NCI-H82 treated with DMSO at 0.1 percent for 48 hours (cell line): ENCODE measurements at regions not wholly inside any gene's neighbourhood (a gene's known extent, or its start where the extent isn't known, plus 50 kb on each side); places are given as distances from the start of the nearest gene placed in this dataset.
"Not testable (repeated sequence)": the region's sequence is repeated elsewhere in the genome, so short reads cannot be mapped to it uniquely, and the experiment has no call there.

Source experiments
- DNase-seq: peaks from one replicate; lab custom pipeline; 2025; ENCODE audit not compliant: unreplicated experiment; lab: John Stamatoyannopoulos, UW

DNA sequence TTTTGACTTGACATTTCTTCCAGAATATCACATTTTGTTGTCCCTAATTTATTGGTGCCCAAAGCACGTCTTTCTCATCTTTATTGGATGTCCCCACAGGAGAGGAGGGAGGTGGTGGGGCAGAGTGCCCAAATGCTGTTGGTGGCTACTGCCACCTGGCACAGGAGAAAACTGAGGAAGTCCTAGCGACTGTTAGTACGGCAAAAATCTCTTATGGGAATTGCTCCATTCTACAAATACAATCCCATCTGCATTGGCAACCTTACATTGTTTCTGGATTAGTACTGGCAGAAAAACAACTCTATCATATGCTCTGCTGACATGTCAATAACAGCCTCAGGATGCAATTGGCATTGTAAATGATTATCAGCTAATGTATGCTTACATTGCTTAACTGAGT, 235.4 kb upstream of the IRAK1BP1 start:
- no peak for DNase-seq

GRCh38 chr6:78639111-78640110, 227.9 kb upstream of the IRAK1BP1 start:
- DNase-seq = no peak

GRCh38 chr6:78643976-78644375, 223.4 kb upstream of the IRAK1BP1 start:
- DNase-seq = not testable (repeated sequence)

DNA sequence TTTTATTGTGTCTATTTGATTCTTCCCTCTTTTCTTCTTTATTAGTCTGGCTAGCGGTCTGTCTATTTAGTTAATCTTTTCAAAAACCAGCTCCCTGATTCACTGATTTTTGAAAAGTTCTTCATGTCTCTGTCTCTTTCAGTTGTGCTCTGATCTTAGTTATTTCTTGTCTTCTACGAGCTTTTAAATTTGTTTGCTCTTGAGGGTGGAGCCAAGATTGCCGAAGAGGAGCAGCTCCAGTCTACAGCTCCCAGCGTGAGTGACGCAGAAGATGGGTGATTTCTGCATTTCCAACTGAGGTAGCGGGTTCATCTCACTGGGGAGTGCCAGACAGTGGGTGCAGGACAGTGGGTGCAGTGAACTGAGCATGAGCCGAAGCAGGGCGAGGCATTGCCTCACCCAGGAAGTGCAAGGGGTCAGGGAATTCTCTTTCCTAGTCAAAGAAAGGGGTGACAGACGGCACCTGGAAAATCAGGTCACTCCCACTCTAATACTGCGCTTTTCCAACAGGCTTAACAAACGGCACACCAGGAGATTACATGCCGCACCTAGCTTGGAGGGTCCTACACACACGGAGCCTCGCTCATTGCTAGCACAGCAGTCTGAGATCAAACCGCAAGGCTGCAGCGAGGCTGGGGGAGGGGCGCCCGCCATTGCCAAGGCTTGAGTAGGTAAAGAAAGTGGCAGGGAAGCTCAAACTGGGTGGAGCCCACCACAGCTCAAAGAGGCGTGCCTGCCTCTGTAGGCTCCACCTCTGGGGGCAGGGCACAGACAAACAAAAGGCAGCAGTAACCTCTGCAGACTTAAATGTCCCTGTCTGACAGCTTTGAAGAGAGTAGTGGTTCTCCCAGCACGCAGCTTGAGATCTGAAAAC, 220.6 kb upstream of the IRAK1BP1 start:
- not testable (repeated sequence) for DNase-seq

DNA sequence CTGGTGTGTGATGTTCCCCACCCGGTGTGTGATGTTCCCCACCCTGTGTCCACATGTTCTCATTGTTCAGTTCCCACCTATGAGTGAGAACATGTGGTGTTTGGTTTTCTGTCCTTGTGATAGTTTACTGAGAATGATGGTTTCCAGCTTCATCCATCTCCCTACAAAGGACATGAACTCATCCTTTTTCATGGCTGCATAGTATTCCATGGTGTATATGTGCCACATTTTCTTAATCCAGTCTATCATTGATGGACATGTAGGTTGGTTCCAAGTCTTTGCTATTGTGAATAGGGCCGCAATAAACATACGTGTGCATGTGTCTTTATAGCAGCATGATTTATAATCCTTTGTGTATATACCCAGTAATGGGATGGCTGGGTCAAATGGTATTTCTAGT, 201.5 kb upstream of the IRAK1BP1 start:
- not testable (repeated sequence) for DNase-seq

DNA sequence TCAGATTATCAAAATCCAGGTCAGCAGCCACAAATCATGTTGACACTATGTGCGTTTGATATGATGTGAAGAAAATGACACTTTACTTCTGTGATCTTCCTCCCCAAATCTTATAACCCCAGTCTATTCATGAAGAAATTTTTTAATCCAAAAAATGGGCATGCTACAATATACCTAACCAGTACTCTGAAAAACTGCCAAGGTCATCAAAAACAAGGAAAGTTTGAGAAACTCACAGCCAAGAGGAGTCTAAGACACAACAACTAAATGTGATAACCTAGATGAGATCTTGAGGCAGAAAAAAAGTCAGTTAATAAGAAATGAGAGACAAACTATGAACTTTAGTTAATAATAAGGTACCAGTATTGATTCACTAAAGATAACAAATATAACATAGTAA, 200.6 kb upstream of the IRAK1BP1 start:
- DNase-seq = no peak

DNA sequence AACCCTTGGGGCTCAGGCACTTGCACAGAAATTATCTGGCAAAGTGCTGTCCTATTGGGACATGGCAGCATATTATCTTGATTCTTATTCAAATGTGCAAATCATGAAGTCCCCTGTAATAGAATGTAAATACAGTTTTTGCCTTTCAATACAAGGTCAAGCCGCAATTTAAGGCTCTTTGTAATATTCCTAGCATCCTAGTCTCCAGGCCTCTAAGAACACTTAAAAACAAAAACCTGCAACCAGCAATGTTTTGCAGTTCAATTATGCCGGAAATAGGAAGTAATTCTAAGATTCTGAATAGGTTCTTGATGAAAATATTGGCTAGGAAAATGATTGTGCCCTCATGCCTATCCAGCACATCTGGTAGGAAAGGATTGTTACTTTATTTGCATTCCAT, 197.2 kb upstream of the IRAK1BP1 start:
- no peak for DNase-seq

DNA sequence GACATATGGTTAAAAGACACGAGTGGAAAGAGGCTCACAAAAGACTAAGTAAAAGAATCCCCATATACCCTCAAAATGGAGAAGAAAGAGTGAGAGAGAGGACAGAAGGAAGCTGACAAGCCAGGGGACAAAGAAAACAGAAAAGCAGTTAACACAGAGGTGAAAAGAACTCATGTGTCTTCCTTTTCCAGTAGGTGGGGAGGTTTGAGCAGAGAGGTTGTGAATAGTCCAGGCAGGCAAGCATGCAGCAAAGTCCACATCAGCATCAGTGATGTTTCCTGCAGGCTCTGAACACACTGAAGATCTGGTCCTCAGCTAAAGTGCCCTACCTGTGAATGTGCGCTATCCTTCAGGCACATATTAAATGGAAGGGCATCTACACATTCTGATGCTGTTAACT, 196.5 kb upstream of the IRAK1BP1 start:
- no peak for DNase-seq

- not testable (repeated sequence) for DNase-seq
Observed at GRCh38 chr6:78676069-78677007, 191.0 kb upstream of the IRAK1BP1 start.

DNA sequence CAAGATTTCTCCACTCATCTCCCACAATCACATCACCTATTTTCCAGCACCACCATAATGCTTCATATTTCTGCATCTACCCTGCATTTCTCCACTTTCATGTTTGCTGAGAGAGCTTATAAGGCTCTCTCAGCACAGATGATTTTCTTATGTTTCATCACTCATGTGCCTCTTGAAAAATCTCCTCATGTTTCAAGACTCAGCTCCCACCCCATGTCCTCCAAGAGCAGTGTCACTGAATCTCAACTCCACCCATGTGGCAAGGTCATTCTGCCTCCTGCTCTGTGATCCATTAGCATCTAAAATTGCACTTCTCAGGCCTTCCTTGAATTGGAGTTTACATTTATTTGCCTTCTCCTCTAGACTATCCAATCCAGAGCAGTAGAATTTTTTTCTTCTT, 178.7 kb upstream of the IRAK1BP1 start:
- DNase-seq = no peak

DNA sequence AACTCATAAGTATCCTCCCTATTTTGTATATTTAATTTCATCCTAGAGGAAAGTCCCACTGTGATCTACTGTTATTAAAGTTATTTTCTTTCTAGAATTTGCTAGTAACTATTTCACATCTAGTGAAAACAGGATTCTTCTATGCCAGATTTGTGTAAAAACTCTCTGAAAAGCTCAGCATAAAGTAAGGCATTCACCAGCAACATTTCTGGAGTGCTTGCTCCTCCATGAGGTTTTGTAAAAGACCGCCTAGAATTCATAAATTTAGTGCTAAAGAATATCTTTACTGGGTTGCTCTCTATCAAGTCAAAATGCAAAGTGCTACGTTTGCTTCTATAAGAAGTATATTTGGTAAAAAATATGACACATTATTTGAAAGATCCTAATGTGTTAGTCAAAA, 173.5 kb upstream of the IRAK1BP1 start:
- DNase-seq = no peak

GRCh38 chr6:78694628-78695027, 172.7 kb upstream of the IRAK1BP1 start:
- DNase-seq = not testable (repeated sequence)

GRCh38 chr6:78700991-78701390, 166.4 kb upstream of the IRAK1BP1 start:
- no peak for DNase-seq

DNA sequence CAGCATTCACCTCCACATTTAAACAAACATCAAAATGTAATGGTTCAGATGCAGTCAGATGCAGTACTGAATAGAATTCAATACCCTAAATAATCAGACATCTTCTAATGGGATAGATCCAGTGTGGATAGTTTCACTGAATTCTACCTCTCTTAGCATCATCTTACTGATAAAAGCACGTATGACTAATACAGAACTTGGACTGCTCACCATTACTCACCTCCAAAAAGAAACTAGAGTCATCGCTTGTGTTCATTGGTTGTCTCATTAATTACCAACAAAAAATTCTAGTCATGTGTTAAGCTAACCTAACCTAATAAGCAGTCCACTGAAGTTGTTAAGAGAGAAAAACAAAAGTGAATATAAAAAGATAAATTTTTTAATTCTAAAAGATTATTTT, 165.9 kb upstream of the IRAK1BP1 start:
- no peak for DNase-seq

GRCh38 chr6:78709021-78709420, 158.3 kb upstream of the IRAK1BP1 start:
- no peak for DNase-seq

GRCh38 chr6:78713564-78713963, 153.8 kb upstream of the IRAK1BP1 start:
- no peak for DNase-seq

GRCh38 chr6:78744144-78744543, 123.2 kb upstream of the IRAK1BP1 start:
- no peak for DNase-seq

DNA sequence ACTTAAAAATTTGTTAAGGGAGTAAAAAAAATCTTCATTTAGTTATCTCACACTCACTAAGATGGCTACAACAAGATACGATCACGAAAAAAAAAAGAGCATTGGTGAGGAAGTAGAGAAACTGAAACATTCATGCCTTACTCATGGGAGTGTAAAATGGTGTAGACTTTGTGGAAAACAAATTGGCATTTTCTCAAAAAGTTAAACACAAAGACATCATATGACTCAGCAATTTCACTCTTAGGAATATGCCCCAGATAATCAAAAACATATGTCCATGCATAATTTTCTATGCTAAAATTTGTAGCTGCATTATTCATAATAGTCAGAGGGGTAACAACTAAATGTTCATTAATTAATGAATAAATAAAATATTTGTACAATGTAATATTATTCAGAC, 120.9 kb upstream of the IRAK1BP1 start:
- DNase-seq = no peak

DNA sequence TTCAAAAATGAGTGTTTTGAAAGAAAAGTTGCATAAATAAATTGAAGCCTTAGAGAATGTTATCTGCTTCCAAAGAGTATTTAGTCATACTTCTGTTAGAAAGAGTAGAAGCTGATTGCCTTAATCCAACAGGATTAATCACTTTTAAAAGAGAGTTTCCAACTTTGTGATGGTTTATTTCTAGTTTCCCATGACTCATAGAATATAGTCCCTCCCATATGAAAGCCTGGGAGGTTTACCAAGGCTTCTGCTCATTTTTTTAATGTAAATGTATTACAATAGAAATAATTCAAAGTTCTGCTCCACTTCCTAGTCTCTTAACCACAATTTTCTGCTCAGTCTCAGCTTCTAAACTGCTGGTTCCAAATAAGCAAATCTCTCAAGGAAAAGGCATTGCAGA, 118.0 kb upstream of the IRAK1BP1 start:
- DNase-seq = no peak

DNA sequence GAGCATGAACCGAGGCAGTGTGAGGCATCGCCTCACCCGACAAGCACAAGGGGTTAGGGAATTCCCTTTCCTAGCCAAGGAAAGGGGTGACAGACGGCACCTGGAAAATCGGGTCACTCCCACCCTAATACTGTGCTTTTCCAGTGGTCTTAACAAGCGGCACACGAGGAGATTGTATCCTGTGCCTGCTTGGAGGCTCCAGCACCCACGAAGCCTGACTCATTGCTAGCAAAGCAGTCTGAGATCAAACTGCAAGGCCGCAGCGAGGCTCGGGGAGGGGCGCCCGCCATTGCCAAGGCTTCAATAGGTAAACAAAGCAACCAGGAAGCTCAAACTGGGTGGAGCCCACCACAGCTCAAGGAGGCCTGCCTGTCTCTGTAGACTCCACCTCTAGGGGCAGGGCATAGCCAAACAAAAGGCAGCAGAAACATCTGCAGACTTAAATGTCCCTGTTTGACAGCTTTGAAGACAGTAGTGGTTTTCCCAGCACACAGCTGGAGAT, 109.0 kb upstream of the IRAK1BP1 start:
- not testable (repeated sequence) for DNase-seq
